ENCODE measurements at regions not wholly inside any gene's neighbourhood (a gene's known extent, or its start where the extent isn't known, plus 50 kb on each side); places are given as distances from the start of the nearest gene placed in this dataset.

GRCh38 chr2:104448661-104449440 is 405.1 kb upstream of the POU3F3 start:
- Mint-ChIP-seq H3K36me3 (ENCODE audit: low read depth) (no peaks in the 10 kb centered on the region), H3K27ac (no peak overlapping the region), H3K27me3 (ENCODE audit: insufficient read depth, low read depth, poor library complexity) (peaks cover 1% of the 10 kb centered on the region), H3K9me3 (no peaks in the 10 kb centered on the region), H3K4me3 (no peak overlapping the region), H3K4me1 (peaks cover 3% of the 10 kb centered on the region; the same call in 1 of the 3 replicates)
- H3K27me3 ChIP-seq (ENCODE audit: insufficient read depth) = no peaks in the 10 kb centered on the region
- no peak overlapping the region for H3K4me2 ChIP-seq
- no peaks in the 10 kb centered on the region for H3F3A ChIP-seq (replicated peaks; ENCODE audit: low read depth)
- no peak overlapping the region for H3K4me3 ChIP-seq
- no peak for ATAC-seq
- DNase-seq (ENCODE audit: low spot score) = no peak
- H3K9me2 ChIP-seq (ENCODE audit: insufficient read depth) = no peaks in the 10 kb centered on the region
- H3K27ac ChIP-seq (ENCODE audit: low read depth) = no peak overlapping the region
- H3K4me1 ChIP-seq (ENCODE audit: insufficient read depth) = no peaks in the 10 kb centered on the region
- H4K20me1 ChIP-seq (replicated peaks; ENCODE audit: insufficient read depth) = no peaks in the 10 kb centered on the region
- no peaks in the 10 kb centered on the region for H3K79me2 ChIP-seq (replicated peaks; ENCODE audit: insufficient read depth)
- peak overlapping the region; percentile 28; the same call in 1 of the 2 replicates for H2AFZ ChIP-seq
- H3K36me3 ChIP-seq (ENCODE audit: insufficient read depth) = no peaks in the 10 kb centered on the region
- TF ChIP-seq CTCF (conservative IDR thresholded peaks at IDR 0.05; ENCODE audit: low read depth in 2 of 2) = no peak
- no peak for TF ChIP-seq ZNF462 (CRISPR knock-in tag; IDR thresholded peaks at IDR 0.05)
- TF ChIP-seq POLR2AphosphoS5 (IDR thresholded peaks at IDR 0.05; ENCODE audit: low read depth) = no peak
- TF ChIP-seq REST (IDR thresholded peaks at IDR 0.05; ENCODE audit: unreplicated experiment) = no peak
- no peak for TF ChIP-seq ZNF331 (CRISPR knock-in tag; IDR thresholded peaks at IDR 0.05; ENCODE audit: low read depth)
- no peak for TF ChIP-seq EZH2phosphoT487 (IDR thresholded peaks at IDR 0.05; ENCODE audit: unreplicated experiment)
- no peak for TF ChIP-seq ETS1 (IDR thresholded peaks at IDR 0.05)
- TF ChIP-seq CREB1 (CRISPR knock-in tag; IDR thresholded peaks at IDR 0.05; ENCODE audit: low read depth) = no peak
- TF ChIP-seq STAT1 (IDR thresholded peaks at IDR 0.05; ENCODE audit: unreplicated experiment) = no peak
- no peak for TF ChIP-seq ZNF114 (CRISPR knock-in tag; IDR thresholded peaks at IDR 0.05)
- no peak for TF ChIP-seq EZH2 (IDR thresholded peaks at IDR 0.05; ENCODE audit: low read depth, unreplicated experiment)
- TF ChIP-seq NANOG (IDR thresholded peaks at IDR 0.05; ENCODE audit: borderline replicate concordance) = no peak
